Suprapubic skin (tissue), 4 donors: ENCODE measurements at regions not wholly inside any gene's neighbourhood (a gene's known extent, or its start where the extent isn't known, plus 50 kb on each side); places are given as distances from the start of the nearest gene placed in this dataset.

ENCODE experiments used
- DNase-seq, 2 donors: peaks; one replicate each; pipeline ENCODE4 v3.0.0-alpha.2; 2019; ENCODE audit warnings: low spot score in 2 of 2
- H3K27ac ChIP-seq: fragments of 200-600 bp; sonication (generic); one replicate; pipeline ENCODE4 v1.5.1; 2019
- H3K27me3 ChIP-seq: fragments of 200-600 bp; sonication (generic); one replicate; pipeline ENCODE4 v1.5.1; 2019
- H3K36me3 ChIP-seq: fragments of 200-600 bp; sonication (generic); one replicate; pipeline ENCODE4 v1.5.1; 2019
- H3K4me1 ChIP-seq: fragments of 200-600 bp; sonication (generic); one replicate; pipeline ENCODE4 v1.5.1; 2019
- H3K4me3 ChIP-seq: fragments of 200-600 bp; sonication (generic); one replicate; pipeline ENCODE4 v1.5.1; 2019; ENCODE audit warnings: mild to moderate bottlenecking
- H3K9me3 ChIP-seq: fragments of 200-600 bp; sonication (generic); one replicate; pipeline ENCODE4 v1.5.1; 2019
- CTCF ChIP-seq, 2 donors: fragments of 200-600 bp in 1 of 2; fragments of 450-650 bp in 1 of 2; sonication (generic) in 1 of 2; IDR thresholded peaks; one replicate each; pipeline ENCODE4 v1.5.1; 2016 to 2019; ENCODE audit warnings: antibody characterized with exemption in 2 of 2, mild to moderate bottlenecking in 1 of 2, moderate library complexity in 1 of 2
- EP300 ChIP-seq: sonication (generic); formaldehyde crosslinking; IDR thresholded peaks from one replicate; pipeline ENCODE4 v1.6.1; 2017; ENCODE audit warnings: antibody characterized with exemption
- POLR2A ChIP-seq, 2 donors: fragments of 450-650 bp; IDR thresholded peaks; one replicate each; pipeline ENCODE4 v1.6.1; 2017; ENCODE audit warnings: antibody characterized with exemption in 2 of 2, mild to moderate bottlenecking in 2 of 2, moderate library complexity in 2 of 2
- POLR2AphosphoS5 ChIP-seq, 3 donors: sonication (generic); formaldehyde crosslinking; IDR thresholded peaks; one replicate each; pipeline ENCODE4 v1.6.1; 2017; ENCODE audit warnings: antibody characterized with exemption in 3 of 3
- WGBS: methylation state at CpG from one replicate; pipeline ENCODE4 v1.1.5; 2018; 5-methylcytosine and 5-hydroxymethylcytosine counted together

- H3K36me3 ChIP-seq: no peaks in the 10 kb centered on the region
- H3K4me3 ChIP-seq: no peak overlapping the region
- no peaks in the 10 kb centered on the region for H3K4me1 ChIP-seq
- H3K27me3 ChIP-seq: no peaks in the 10 kb centered on the region
- WGBS: 89% methylated on average over 5 of the region's 5 CpGs
- H3K27ac ChIP-seq: no peak overlapping the region
- no peak for DNase-seq
- TF ChIP-seq POLR2AphosphoS5 (IDR thresholded peaks at IDR 0.05) (no peak), EP300 (no peak), CTCF (IDR thresholded peaks at IDR 0.05) (no peak), POLR2A (IDR thresholded peaks at IDR 0.05) (no peak)
- peaks cover 10% of the 10 kb centered on the region for H3K9me3 ChIP-seq
Measured at GRCh38 chr2:21996339-21996738, 872.6 kb downstream of the TDRD15 start.

GRCh38 chr2:21999522-21999921 is 875.8 kb downstream of the TDRD15 start:
- no peak for TF ChIP-seq POLR2AphosphoS5 (IDR thresholded peaks at IDR 0.05)
- no peak for TF ChIP-seq EP300
- TF ChIP-seq CTCF (IDR thresholded peaks at IDR 0.05): no peak
- TF ChIP-seq POLR2A (IDR thresholded peaks at IDR 0.05): no peak
- Histone ChIP-seq H3K4me3 (no peak overlapping the region), H3K9me3 (no peaks in the 10 kb centered on the region), H3K4me1 (no peaks in the 10 kb centered on the region), H3K36me3 (no peaks in the 10 kb centered on the region), H3K27ac (no peak overlapping the region), H3K27me3 (no peaks in the 10 kb centered on the region)
- WGBS: 79% methylated on average over 1 of the region's 1 CpG
- DNase-seq: no peak

GRCh38 chr2:22002066-22002465 is 878.3 kb downstream of the TDRD15 start:
- WGBS: 70% methylated on average over 1 of the region's 1 CpG
- Histone ChIP-seq H3K27ac (no peak overlapping the region), H3K4me1 (no peaks in the 10 kb centered on the region), H3K4me3 (no peak overlapping the region), H3K27me3 (no peaks in the 10 kb centered on the region), H3K36me3 (no peaks in the 10 kb centered on the region), H3K9me3 (no peaks in the 10 kb centered on the region)
- DNase-seq: no peak
- TF ChIP-seq EP300 (no peak), CTCF (IDR thresholded peaks at IDR 0.05) (no peak), POLR2A (IDR thresholded peaks at IDR 0.05) (no peak), POLR2AphosphoS5 (IDR thresholded peaks at IDR 0.05) (no peak)

- H3K4me3 ChIP-seq: no peak overlapping the region
- H3K9me3 ChIP-seq: no peaks in the 10 kb centered on the region
- H3K36me3 ChIP-seq: no peaks in the 10 kb centered on the region
- H3K27me3 ChIP-seq: no peaks in the 10 kb centered on the region
- no peak for DNase-seq
- 49% methylated on average over 3 of the region's 3 CpGs for WGBS
- no peak for TF ChIP-seq CTCF (IDR thresholded peaks at IDR 0.05)
- TF ChIP-seq POLR2A (IDR thresholded peaks at IDR 0.05): no peak
- TF ChIP-seq POLR2AphosphoS5 (IDR thresholded peaks at IDR 0.05): no peak
- TF ChIP-seq EP300: no peak
- no peaks in the 10 kb centered on the region for H3K4me1 ChIP-seq
- H3K27ac ChIP-seq: no peak overlapping the region
Measured at GRCh38 chr2:22003270-22003669, 879.5 kb downstream of the TDRD15 start.

GRCh38 chr2:22011048-22011447 is 887.3 kb downstream of the TDRD15 start:
- H3K9me3 ChIP-seq: no peaks in the 10 kb centered on the region
- no peak for DNase-seq
- WGBS: 63% methylated on average over 1 of the region's 1 CpG
- no peaks in the 10 kb centered on the region for H3K27me3 ChIP-seq
- no peaks in the 10 kb centered on the region for H3K4me1 ChIP-seq
- no peak overlapping the region for H3K4me3 ChIP-seq
- H3K36me3 ChIP-seq: no peaks in the 10 kb centered on the region
- H3K27ac ChIP-seq: no peak overlapping the region
- TF ChIP-seq POLR2AphosphoS5 (IDR thresholded peaks at IDR 0.05) (no peak), CTCF (IDR thresholded peaks at IDR 0.05) (no peak), EP300 (no peak), POLR2A (IDR thresholded peaks at IDR 0.05) (no peak)
